ENCODE measurements at regions not wholly inside any gene's neighbourhood (a gene's known extent, or its start where the extent isn't known, plus 50 kb on each side); places are given as distances from the start of the nearest gene placed in this dataset.

DNA sequence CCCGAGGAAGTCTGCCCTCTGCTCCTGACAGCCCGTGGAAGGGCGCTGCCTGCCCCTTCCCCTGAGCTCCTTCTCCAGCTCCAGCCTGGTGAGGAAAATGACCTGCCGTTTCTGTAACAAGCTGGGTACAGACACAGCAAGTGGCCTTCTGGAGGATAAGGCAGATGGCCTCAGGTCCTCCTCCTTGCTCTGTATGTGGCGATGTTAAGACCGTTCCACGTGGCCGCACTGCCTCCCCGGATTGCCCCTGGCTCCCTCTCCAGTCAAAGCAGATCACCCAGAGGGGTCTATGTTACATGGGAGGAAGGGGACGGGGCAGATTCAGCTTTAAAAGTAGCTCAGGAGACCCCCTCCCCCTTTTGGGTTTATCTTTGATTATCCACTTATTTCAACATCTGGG lies 80.3 kb upstream of the GATB start:
- TF ChIP-seq CTCF (IDR thresholded peaks at IDR 0.05) (no peak), POLR2A (IDR thresholded peaks at IDR 0.05) (no peak), POLR2AphosphoS5 (IDR thresholded peaks at IDR 0.05; ENCODE audit: insufficient read depth in 1 of 2, low read depth in 1 of 2) (no peak)

Measured in vagina (tissue), 2 donors.